ENCODE measurements at regions not wholly inside any gene's neighbourhood (a gene's known extent, or its start where the extent isn't known, plus 50 kb on each side); places are given as distances from the start of the nearest gene placed in this dataset.

DNA sequence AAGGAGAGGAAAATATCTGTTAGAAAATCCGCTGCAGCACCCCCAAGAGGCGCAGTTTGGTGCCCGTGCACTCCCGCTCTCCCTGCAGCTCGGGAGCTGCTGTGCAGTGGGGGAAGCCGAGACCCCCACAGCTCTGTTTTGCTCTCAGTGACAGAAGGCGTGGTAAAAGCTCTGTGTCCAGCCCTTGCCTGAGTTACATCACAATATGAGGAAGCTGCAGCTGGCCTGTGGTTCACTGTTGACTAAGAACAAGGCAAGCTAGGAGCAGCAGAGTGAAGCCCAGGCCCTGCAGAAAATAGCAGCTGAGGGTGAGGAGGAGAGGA lies 88.5 kb upstream of the ADRA2C start:
- no peak for TF ChIP-seq ZNF788 (CRISPR knock-in tag; IDR thresholded peaks at IDR 0.05; ENCODE audit: borderline replicate concordance)
- no peak for TF ChIP-seq ZFP37 (CRISPR knock-in tag; IDR thresholded peaks at IDR 0.05; ENCODE audit: borderline replicate concordance)
- TF ChIP-seq SOX6 (IDR thresholded peaks at IDR 0.05) = no peak
- no peak for TF ChIP-seq SOX6 (CRISPR knock-in tag; IDR thresholded peaks at IDR 0.05)
- TF ChIP-seq ZNF331 (CRISPR knock-in tag; IDR thresholded peaks at IDR 0.05) = no peak
